ENCODE measurements at regions not wholly inside any gene's neighbourhood (a gene's known extent, or its start where the extent isn't known, plus 50 kb on each side); places are given as distances from the start of the nearest gene placed in this dataset.

DNA sequence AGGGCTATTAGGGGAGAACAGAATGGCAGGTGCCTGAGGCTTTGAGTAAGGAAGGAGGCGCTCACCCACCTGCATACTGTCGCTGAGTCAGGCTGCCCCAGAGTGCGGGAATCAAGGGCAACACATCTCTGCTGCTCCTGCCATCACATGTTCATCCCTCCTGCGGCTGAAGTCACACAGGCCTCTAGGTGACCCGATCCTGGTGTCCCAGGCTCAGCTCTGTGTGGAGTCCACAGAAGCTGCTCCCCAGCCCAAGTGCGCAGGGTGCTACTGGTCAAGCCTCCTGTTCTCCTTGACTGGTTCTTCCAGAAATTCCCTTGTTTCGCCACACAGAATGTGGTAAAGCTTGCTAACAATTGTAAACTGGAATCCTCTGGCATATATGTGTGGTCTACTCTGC lies 96.9 kb upstream of the IL6 start:
- TF ChIP-seq, protein P1, sequence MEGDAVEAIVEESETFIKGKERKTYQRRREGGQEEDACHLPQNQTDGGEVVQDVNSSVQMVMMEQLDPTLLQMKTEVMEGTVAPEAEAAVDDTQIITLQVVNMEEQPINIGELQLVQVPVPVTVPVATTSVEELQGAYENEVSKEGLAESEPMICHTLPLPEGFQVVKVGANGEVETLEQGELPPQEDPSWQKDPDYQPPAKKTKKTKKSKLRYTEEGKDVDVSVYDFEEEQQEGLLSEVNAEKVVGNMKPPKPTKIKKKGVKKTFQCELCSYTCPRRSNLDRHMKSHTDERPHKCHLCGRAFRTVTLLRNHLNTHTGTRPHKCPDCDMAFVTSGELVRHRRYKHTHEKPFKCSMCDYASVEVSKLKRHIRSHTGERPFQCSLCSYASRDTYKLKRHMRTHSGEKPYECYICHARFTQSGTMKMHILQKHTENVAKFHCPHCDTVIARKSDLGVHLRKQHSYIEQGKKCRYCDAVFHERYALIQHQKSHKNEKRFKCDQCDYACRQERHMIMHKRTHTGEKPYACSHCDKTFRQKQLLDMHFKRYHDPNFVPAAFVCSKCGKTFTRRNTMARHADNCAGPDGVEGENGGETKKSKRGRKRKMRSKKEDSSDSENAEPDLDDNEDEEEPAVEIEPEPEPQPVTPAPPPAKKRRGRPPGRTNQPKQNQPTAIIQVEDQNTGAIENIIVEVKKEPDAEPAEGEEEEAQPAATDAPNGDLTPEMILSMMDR (IDR thresholded peaks at IDR 0.05; ENCODE audit: low read depth, low read length, missing input control): no peak
- no peak for TF ChIP-seq JUND (IDR thresholded peaks at IDR 0.05)
- TF ChIP-seq, protein P2, sequence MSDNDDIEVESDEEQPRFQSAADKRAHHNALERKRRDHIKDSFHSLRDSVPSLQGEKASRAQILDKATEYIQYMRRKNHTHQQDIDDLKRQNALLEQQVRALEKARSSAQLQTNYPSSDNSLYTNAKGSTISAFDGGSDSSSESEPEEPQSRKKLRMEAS (IDR thresholded peaks at IDR 0.05): no peak
- TF ChIP-seq RAD21 (IDR thresholded peaks at IDR 0.05): no peak
- TF ChIP-seq, protein P3, sequence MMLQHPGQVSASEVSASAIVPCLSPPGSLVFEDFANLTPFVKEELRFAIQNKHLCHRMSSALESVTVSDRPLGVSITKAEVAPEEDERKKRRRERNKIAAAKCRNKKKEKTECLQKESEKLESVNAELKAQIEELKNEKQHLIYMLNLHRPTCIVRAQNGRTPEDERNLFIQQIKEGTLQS (IDR thresholded peaks at IDR 0.05): no peak
- TF ChIP-seq YY1 (IDR thresholded peaks at IDR 0.05): no peak
- TF ChIP-seq EGR1 (IDR thresholded peaks at IDR 0.05; ENCODE audit: low read depth in 2 of 2): no peak
- no peak for TF ChIP-seq TAF1 (conservative IDR thresholded peaks at IDR 0.05)
- TF ChIP-seq FOXA1 (IDR thresholded peaks at IDR 0.05): no peak
- no peak for TF ChIP-seq HNF4G (IDR thresholded peaks at IDR 0.05)
- TF ChIP-seq, protein P4, sequence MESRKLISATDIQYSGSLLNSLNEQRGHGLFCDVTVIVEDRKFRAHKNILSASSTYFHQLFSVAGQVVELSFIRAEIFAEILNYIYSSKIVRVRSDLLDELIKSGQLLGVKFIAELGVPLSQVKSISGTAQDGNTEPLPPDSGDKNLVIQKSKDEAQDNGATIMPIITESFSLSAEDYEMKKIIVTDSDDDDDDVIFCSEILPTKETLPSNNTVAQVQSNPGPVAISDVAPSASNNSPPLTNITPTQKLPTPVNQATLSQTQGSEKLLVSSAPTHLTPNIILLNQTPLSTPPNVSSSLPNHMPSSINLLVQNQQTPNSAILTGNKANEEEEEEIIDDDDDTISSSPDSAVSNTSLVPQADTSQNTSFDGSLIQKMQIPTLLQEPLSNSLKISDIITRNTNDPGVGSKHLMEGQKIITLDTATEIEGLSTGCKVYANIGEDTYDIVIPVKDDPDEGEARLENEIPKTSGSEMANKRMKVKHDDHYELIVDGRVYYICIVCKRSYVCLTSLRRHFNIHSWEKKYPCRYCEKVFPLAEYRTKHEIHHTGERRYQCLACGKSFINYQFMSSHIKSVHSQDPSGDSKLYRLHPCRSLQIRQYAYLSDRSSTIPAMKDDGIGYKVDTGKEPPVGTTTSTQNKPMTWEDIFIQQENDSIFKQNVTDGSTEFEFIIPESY (IDR thresholded peaks at IDR 0.05): no peak
- TF ChIP-seq SP1 (IDR thresholded peaks at IDR 0.05): no peak
- no peak for TF ChIP-seq NR2F2 (IDR thresholded peaks at IDR 0.05)

All from liver (tissue), 3 donors.